GM21576 (cell line): ENCODE measurements at regions not wholly inside any gene's neighbourhood (a gene's known extent, or its start where the extent isn't known, plus 50 kb on each side); places are given as distances from the start of the nearest gene placed in this dataset.
"Not testable (repeated sequence)": the region's sequence is repeated elsewhere in the genome, so short reads cannot be mapped to it uniquely, and the experiment has no call there.

Experiments used
- ATAC-seq: cut with Tn5 transposase; IDR thresholded peaks from one replicate; pipeline ENCODE4 v1.9.1; 2021; ENCODE audit warnings: mild to moderate bottlenecking, moderate library complexity; ENCODE audit not compliant: unreplicated experiment

GRCh38 chr1:200496937-200497336 lies 87.1 kb upstream of the ZNF281 start:
- ATAC-seq: no peak

DNA sequence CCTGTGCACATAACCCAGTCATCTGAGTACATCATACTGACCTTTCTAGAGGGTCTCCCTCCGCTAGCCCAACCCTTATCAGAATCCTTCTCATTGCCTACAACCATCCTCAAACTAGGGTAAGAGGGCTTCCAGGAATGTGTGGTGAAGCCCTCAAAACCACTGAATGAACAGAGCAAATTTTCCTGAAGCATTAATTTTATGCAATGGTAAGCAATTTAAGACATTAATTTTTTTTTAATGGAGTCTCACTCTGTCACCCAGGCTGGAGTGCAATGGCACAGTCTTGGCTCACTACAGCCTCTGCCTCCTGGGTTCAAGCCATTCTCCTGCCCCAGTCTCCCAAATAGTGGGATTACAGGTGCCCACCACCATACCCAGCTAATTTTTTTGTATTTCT lies 86.1 kb upstream of the ZNF281 start:
- no peak for ATAC-seq

DNA sequence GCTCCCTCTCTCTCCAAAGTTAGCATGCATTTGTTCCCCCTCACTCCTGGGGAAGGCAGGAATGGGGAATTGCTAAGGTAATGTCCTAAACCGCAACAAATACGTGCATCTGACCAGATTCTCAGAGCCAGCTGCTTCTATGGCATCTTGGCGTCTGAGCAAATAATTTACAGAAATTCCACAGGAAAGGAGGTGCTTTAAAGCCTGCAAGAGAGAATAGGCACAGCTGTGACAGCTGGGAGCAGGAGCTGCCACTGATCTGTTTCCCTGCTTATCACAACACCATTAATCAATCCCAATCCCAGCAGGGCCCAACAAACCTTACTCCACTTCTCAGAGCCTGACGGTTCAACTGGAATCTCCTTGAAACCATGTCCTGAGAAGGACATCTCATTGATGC lies 83.5 kb upstream of the ZNF281 start:
- ATAC-seq: no peak

GRCh38 chr1:200491103-200491502 lies 81.3 kb upstream of the ZNF281 start:
- no peak for ATAC-seq

DNA sequence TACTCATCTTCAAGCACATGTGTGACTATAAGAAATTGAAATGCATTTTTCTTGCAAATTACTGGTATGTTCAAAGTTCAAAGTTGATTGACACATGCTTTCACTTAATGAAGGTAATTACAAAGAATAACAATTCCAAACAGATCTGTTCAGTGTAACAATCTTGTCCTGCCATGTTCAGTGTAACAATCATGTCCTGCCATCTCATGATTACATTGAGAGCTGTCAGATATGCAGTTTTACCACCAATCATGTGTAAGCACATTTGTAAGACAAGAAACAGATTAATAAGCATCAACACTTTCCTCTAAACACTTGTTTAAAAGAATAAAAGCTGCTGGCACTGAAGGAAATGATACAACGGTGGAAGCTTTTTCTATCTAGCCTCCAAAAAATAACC lies 80.3 kb upstream of the ZNF281 start:
- no peak for ATAC-seq

GRCh38 chr1:200488375-200489165 lies 78.7 kb upstream of the ZNF281 start:
- no peak for ATAC-seq

GRCh38 chr1:200487650-200488049 lies 77.8 kb upstream of the ZNF281 start:
- ATAC-seq: no peak

DNA sequence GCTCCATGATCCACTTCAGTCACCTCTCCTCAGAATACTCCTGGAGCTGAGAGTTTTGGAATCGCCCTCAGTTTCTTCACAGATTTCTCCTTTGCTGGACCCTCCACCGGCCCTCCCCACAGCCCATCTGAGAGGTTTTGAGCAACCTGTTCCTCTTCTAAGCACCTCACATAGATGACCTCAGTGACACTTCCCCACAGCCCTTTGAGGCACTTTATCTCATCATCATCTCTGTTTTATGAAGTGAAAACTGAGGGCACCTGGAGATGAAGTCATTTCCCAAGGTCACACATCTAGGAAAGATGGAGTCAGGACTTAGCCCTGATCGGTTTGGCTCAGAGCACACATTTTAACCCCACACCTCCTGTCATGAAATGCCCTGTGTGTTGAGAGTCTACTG lies 76.8 kb upstream of the ZNF281 start:
- ATAC-seq: no peak

DNA sequence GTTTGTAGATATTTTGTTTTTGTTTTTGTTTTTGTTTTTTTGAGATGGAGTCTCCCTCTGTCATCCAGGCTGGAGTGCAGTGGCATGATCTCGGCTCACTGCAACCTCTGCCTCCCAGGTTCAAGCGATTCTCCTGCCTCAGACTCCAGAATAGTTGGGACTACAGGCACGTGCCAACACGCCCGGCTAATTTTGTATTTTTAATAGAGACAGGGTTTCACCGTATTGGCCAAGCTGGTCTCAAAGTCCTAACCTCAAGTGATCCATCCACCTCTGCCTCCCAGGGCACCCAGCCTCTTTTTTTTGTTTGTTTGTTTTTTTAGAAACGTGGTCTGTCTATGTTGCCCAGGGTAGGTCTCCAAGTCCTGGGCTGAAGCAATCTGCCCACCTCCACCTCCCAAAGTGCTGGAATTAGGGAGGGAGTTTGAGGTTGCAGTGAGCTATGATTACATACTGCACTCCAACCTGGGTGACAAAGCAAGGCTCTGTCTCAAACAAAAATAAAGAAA lies 74.7 kb upstream of the ZNF281 start:
- not testable (repeated sequence) for ATAC-seq

DNA sequence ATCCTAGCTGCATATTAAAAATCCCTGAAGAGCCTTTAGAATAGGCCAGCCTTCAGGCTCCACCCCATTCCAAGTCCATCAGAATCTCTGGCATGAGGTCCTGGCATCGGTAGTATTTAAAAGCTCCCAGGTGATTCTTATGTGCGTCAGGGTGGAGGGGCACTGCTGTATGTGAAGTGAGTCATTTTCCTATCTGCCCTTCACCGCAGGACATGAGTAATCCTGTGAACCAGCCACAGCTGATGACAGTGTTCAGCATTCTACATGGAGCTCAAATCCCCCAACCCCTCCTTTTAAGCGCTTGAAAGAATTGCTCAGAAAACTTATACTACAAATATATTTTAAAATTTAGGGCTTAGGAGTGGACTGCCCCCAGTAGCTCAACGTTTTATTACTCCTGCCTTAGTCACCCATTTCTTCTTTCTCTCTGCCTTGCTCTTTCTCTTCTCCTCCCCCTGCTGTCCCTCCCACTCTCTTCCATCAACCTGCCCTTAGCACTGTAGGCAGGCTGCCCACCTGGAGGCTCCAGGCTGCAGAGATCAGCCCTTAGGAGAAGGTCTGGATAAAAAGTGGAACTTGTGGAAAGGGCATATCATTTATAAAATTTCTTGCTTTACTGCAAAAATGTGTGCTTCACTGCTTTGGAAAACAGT lies 73.8 kb upstream of the ZNF281 start:
- peak; percentile 99 for ATAC-seq

DNA sequence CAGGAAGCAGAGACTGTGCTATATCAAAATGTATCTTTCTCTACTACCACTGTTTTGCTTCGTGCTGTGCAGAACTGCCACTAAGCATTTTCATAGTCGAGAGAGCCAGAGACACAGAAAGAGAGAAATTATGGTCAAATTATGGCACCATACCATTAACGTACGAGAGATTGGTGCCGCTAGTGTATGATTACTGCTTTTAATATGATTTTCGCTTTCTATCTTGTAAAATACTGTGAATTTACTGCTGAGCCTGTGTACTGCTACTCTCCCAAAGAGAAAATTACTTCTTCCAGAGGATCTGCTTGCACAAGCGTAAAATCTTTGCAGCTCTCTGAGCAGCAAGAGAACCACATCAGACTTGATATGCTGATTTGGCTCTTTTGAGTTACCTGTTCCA lies 71.1 kb upstream of the ZNF281 start:
- no peak for ATAC-seq

DNA sequence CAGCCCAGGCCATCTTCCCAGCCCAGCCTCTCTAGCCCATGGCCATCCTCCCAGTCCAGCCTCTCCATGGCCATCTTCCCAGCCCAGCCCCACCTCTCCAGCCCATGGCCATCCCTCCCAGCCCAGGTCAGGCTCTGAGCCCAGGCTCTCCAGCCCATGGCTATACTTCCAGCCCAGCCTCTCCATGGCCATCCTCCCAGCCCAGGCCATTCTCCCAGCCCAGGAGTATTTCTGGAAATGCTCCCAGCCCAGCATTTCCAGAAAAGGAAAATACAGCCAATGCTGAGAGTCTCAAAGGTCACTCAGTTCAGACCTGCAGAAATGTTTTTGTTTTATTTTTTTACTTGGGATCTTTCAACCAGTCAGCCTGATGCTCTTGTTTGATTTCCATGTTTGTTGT lies 70.0 kb upstream of the ZNF281 start:
- no peak for ATAC-seq

DNA sequence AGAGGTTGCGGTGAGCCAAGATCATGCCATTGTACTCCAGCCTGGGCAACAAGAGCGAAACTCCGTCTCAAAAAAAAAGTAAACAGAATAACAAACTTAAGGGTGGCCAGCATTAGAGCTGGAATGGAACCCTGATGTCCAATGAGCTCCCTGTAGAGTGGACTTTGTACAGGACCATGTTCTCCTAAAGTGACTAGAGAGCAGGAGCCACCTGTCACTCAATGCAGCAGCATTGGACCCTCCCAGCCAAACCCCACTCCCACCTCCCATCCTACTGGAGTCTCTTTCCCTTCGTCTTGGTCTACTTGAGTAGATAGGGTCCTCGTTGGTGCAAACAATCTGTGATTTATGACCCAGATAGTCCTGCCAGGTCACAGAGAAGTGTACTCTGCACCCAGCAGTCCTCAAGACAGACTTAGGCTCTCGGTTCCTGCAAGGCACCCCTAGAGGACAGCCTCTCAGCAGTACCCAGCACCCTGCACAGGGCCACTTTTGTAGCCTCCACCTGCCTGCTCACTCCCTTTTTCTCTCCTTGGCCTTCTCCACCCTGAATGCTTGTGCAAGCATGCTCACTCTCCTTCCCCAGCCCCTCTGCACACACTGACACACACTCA lies 69.2 kb upstream of the ZNF281 start:
- no peak for ATAC-seq

DNA sequence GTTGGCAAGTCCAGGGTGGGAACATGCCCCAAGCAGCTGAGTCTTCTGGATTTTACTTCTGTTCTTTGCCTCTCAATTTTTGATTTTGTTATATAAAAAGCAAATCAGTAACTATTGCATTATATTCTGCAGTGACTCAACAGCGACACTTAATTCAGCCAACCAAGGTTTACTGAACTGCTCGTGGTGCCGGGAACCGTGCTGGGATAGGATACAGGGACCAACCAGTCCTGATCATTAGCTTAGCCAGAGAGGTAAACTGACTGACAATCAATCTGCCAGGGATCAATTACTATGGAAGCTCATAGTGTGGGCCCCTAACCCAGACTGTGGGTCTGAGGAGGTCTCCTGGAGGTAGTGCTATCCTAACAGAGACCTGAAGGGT lies 68.4 kb upstream of the ZNF281 start:
- no peak for ATAC-seq

GRCh38 chr1:200474633-200475032 lies 64.8 kb upstream of the ZNF281 start:
- ATAC-seq: no peak

- peak; percentile 82 for ATAC-seq
Measured at GRCh38 chr1:200473698-200474371, 64.0 kb upstream of the ZNF281 start.

DNA sequence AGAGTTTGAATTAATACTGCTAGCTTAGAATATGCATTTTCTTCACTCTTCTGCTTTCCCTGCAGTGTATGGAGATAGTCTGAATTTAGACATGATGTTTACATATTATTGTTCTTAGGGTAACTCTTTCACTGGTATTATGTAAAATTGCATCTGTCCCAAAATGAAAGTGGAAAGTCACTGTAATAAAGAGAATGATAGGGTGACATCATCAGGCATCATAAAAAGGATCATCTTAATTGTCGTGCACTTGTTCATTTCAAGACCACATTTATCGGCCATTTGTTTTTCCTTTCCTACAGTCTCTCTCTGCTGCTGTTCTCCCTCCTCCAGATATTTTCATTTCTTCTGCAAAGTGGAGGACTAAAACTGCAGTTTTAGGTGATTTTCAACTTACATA lies 61.9 kb upstream of the ZNF281 start:
- no peak for ATAC-seq

DNA sequence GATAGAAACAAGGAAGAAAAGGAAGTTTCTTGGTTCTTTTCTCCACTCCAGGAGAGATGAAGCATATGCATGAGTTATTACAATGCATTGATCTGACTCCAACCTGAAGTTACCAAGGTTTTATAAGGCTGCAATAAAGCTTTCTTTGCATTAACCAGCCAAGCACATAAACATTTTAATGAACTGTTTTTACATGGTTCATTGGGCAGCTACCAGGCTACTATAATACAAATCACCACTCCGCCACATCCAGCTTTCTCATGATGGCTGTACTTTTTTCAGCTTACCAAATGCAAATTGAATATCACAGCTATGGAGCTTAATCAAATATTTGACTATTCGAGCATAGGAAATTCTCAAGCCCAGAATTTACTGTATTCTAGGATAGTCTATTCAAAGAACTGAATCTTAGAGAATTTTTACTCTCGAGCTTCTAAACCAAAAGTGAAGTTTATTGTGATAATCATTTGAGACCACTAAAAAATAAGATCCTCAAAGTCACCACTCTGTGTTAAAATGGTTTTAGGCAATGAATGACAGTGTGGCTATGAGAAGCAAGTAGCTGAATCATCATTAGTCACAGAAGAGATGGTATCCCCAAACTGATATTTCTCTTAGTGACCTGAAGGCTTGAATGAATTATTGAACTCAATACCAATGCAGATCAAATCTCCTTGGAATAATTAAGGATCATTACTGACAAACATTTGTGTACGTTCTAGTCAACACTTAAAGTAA lies 58.6 kb upstream of the ZNF281 start:
- no peak for ATAC-seq

GRCh38 chr1:200464784-200465400 lies 55.1 kb upstream of the ZNF281 start:
- ATAC-seq: no peak
